ENCODE measurements at regions not wholly inside any gene's neighbourhood (a gene's known extent, or its start where the extent isn't known, plus 50 kb on each side); places are given as distances from the start of the nearest gene placed in this dataset.

GRCh38 chr12:75954041-75954440 is 77.5 kb downstream of the PHLDA1 start (continued):
- TF ChIP-seq NR2F1 (CRISPR knock-in tag; IDR thresholded peaks at IDR 0.05) (peak in 1 of 2 experiments; percentile 75; a peak in 2 of 4 replicates), SKI (IDR thresholded peaks at IDR 0.05; ENCODE audit: partially characterized antibody) (peak; percentile 100), FOXA1 (IDR thresholded peaks at IDR 0.05) (no peak), FOXA1 (CRISPR knock-in tag; IDR thresholded peaks at IDR 0.05) (no peak), ZNF160 (CRISPR knock-in tag; IDR thresholded peaks at IDR 0.05) (no peak), MAFG (CRISPR knock-in tag; IDR thresholded peaks at IDR 0.05) (0 out of 2 replicates have a peak, but pooled peaks have one; percentile 58), SAP130 (CRISPR knock-in tag; IDR thresholded peaks at IDR 0.05; ENCODE audit: low read depth) (peak; percentile 46; the same call in 1 of the 2 replicates), ZHX1 (CRISPR knock-in tag; IDR thresholded peaks at IDR 0.05; ENCODE audit: low read depth) (no peak), NR2C2 (CRISPR knock-in tag; IDR thresholded peaks at IDR 0.05; ENCODE audit: borderline replicate concordance) (peak; percentile 19; the same call in 1 of the 2 replicates), ZBTB26 (CRISPR knock-in tag; IDR thresholded peaks at IDR 0.05; ENCODE audit: borderline replicate concordance) (peak; percentile 93), ZNF383 (CRISPR knock-in tag; IDR thresholded peaks at IDR 0.05; ENCODE audit: borderline replicate concordance) (no peak), SKIL (CRISPR knock-in tag; IDR thresholded peaks at IDR 0.05; ENCODE audit: borderline replicate concordance) (peak; percentile 81), RXRB (CRISPR knock-in tag; IDR thresholded peaks at IDR 0.05; ENCODE audit: borderline replicate concordance) (peak; percentile 88), MTA3 (CRISPR knock-in tag; IDR thresholded peaks at IDR 0.05) (no peak), ESRRA (CRISPR knock-in tag; IDR thresholded peaks at IDR 0.05; ENCODE audit: low read depth) (0 out of 2 replicates have a peak, but pooled peaks have one; percentile 46), KDM4B (CRISPR knock-in tag; IDR thresholded peaks at IDR 0.05) (no peak), RFX1 (IDR thresholded peaks at IDR 0.05) (peak; percentile 86), ZZZ3 (CRISPR knock-in tag; IDR thresholded peaks at IDR 0.05; ENCODE audit: borderline replicate concordance) (no peak), MXD3 (CRISPR knock-in tag; IDR thresholded peaks at IDR 0.05) (no peak), BCL6 (CRISPR knock-in tag; IDR thresholded peaks at IDR 0.05) (peak; percentile 85), EP300 (IDR thresholded peaks at IDR 0.05; ENCODE audit: low read depth in 2 of 2, low read length in 2 of 2) (peak; percentile 44 to 66; a peak in 2 of 4 replicates), EP300 (CRISPR knock-in tag; IDR thresholded peaks at IDR 0.05; ENCODE audit: borderline replicate concordance) (no peak), NFIC (IDR thresholded peaks at IDR 0.05; ENCODE audit: low read length) (peak; percentile 63; the same call in 1 of the 2 replicates), TBL1XR1 (IDR thresholded peaks at IDR 0.05; ENCODE audit: borderline replicate concordance, low read length, partially characterized antibody) (peak; percentile 100)
